GM19455 (cell line): ENCODE measurements at regions not wholly inside any gene's neighbourhood (a gene's known extent, or its start where the extent isn't known, plus 50 kb on each side); places are given as distances from the start of the nearest gene placed in this dataset.

Source experiments
- ATAC-seq: cut with Tn5 transposase; IDR thresholded peaks from one replicate; pipeline ENCODE4 v1.9.1; 2021; ENCODE audit not compliant: unreplicated experiment

- ATAC-seq: no peak
Measured at GRCh38 chr4:33013282-33013681, 2293.1 kb downstream of the PCDH7 start.

- no peak for ATAC-seq
Measured at GRCh38 chr4:33025236-33025635, 2305.1 kb downstream of the PCDH7 start.

DNA sequence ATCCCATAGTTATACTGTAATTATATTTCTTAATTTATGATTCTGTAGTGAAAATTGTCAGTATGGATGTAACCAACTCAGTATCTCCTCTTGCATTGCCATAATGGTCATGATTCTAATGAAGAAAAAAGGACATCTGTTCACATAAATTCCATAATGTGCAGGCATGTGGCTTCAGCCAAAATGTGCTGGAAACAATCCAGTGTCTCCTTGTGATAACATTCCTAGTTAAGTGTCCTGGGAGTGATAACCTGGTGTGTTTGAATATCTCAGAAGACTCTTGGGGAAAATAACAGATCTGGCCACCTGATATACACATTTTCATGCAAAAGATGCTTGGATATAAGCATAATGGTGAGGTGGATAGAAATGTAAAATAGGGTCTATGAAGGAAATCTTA is 2309.8 kb downstream of the PCDH7 start:
- no peak for ATAC-seq

DNA sequence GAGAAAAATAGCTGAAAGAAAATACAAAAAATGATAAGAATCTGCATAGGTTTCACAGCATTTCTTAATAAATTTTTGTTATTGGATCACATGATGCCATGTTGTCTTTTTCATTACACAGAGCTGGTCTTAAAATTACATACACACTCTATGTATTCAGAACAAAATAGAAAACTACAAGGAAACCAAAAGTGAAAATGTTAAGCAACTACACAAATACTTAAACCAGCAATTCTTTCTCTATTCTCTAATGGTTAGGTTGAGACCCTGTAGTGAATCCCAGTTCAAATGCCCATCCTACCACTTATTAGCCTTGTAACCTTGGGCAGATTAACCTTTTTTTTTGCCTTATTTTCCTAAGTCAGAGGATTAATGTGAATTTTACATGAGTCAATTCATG is 2311.2 kb downstream of the PCDH7 start:
- no peak for ATAC-seq

GRCh38 chr4:33037464-33037863 is 2317.3 kb downstream of the PCDH7 start:
- ATAC-seq: no peak

GRCh38 chr4:33045334-33045733 is 2325.2 kb downstream of the PCDH7 start:
- no peak for ATAC-seq

DNA sequence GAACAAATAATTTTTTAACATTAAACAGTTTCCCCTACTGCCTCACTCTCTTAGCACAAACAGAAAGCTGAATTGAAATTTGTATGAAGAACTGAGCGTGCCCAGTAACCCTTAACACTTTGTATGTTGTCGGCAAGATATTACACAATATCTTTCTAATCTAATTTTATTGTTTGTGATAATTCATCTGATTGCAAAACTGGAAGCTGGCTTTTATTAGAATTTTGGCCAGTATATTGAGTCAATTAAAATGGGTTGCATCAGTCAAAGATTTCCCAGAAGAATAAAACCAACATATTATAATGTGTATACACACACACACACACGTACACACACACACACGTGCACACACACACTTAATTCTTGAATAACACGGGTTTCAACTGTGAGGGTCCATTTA is 2332.1 kb downstream of the PCDH7 start:
- no peak for ATAC-seq

GRCh38 chr4:33054161-33054560 is 2334.0 kb downstream of the PCDH7 start:
- no peak for ATAC-seq

DNA sequence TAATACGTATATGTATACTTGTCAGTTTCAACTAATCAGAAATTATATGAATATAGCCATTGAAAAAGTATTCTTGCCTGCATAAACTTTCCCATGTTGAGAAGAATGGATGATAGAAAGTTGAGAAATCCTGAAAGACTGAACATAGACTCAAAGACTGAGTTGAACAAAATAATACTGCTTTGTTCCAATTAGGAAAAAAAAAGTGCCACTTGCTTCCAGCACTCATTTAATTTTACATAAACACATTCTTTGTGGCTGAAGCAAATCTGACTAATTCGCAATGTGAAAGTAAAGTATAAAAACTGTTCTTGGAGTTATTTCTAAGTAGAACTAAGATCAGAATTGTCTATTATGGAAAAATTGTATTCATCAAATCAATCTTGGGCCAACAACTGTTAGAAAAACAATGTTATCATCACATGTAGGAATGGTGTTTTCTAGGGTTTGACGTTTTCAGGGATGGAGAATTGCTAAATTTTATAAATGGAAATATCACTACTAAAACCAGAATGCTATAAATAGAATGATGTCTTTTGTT is 2334.6 kb downstream of the PCDH7 start:
- no peak for ATAC-seq

DNA sequence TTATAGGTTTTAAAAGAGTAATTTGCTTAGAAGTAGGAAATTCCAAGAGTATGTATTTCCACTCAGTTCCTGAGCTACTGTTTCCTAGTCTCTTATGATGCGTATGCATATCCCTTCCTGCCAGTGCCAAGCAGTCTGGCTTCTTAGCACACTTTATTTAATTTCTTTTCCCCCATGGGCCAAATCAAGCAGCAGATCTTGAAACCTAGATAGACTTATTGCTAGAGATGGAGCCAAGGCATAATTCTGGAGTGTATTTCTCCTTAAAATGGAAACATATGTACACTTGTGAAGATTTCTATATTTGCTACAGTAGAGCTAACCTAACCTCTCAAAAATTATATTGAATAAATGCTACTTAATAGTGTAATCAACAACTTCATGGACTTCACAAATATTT is 2337.6 kb downstream of the PCDH7 start:
- no peak for ATAC-seq

DNA sequence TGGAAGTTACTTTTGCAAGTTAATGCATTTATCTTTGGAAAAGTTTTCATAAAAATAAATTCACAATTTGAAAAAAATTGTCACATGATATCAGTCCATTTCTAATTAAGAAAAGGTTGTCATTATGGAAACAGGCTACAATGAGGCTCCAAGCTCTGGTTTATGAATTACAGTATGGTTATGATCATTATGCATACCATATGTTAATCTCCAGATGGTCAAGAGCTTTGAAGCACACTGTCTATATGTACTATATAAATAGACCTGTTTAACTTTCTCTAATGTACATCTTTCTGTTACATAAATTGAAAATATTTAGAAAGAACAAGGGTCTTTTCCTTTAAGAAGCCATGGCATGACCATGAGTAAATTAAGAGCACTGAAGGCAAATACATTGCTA is 2338.8 kb downstream of the PCDH7 start:
- no peak for ATAC-seq

GRCh38 chr4:33060674-33061542 is 2340.7 kb downstream of the PCDH7 start:
- ATAC-seq: no peak

- ATAC-seq: no peak
Measured at GRCh38 chr4:33061727-33062126, 2341.6 kb downstream of the PCDH7 start.

GRCh38 chr4:33062155-33062806 is 2342.1 kb downstream of the PCDH7 start:
- ATAC-seq: no peak

GRCh38 chr4:33063241-33063640 is 2343.1 kb downstream of the PCDH7 start:
- no peak for ATAC-seq

GRCh38 chr4:33064238-33064637 is 2344.1 kb downstream of the PCDH7 start:
- ATAC-seq: no peak

GRCh38 chr4:33065749-33066148 is 2345.6 kb downstream of the PCDH7 start:
- no peak for ATAC-seq

DNA sequence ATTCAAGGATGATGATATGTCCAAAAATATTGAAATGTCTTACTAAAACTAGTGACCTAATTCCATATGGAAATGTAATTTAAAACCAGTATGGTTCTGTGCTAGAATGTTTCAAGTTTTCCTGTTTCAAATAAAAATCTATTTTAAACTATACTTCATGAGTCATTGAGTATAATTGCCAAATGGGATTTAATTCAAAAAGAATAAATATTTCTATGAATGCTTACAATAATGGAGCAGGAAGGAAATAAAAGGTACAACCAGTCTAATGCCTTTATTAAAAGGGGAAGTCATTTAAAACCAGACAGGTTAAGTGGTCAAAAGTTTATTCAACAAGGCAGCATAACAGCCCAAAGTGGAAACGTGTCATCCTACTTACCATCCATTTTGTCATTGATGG is 2347.1 kb downstream of the PCDH7 start:
- ATAC-seq: no peak

GRCh38 chr4:33068539-33068938 is 2348.4 kb downstream of the PCDH7 start:
- ATAC-seq: no peak

- ATAC-seq: no peak
Measured at GRCh38 chr4:33071535-33071934, 2351.4 kb downstream of the PCDH7 start.

GRCh38 chr4:33072298-33073089 is 2352.3 kb downstream of the PCDH7 start:
- ATAC-seq: no peak
